CD14-positive monocyte (primary cell): ENCODE measurements at regions not wholly inside any gene's neighbourhood (a gene's known extent, or its start where the extent isn't known, plus 50 kb on each side); places are given as distances from the start of the nearest gene placed in this dataset.

Experiments
- DNase-seq, 3 donors: peaks; one replicate each; pipeline ENCODE4 v3.0.0-alpha.2; 2011 to 2022
- H2AFZ ChIP-seq: 2 replicates; pipeline ENCODE4 v1.6.0; 2012; ENCODE audit warnings: mild to moderate bottlenecking, low read depth, low read length, inconsistent platforms; ENCODE audit not compliant: insufficient read depth, poor library complexity, severe bottlenecking
- H3K27ac ChIP-seq, 2 donors: 1 replicate in 1 of 2; 2 replicates in 1 of 2; pipeline ENCODE4 v1.5.1; 2012 to 2013; ENCODE audit warnings: low read length in 2 of 2, control low read depth in 1 of 2, inconsistent platforms in 1 of 2, low read depth in 1 of 2, mild to moderate bottlenecking in 1 of 2
- H3K27me3 ChIP-seq, 2 donors: one replicate each; pipeline versions ENCODE4 v1.6.0 to v1.6.1; 2011 to 2013; ENCODE audit warnings: low read length in 2 of 2; ENCODE audit not compliant: control insufficient read depth in 2 of 2, insufficient read depth in 2 of 2
- H3K36me3 ChIP-seq, 2 donors: replicated peaks in 1 of 2; 1 replicate in 1 of 2; 2 replicates in 1 of 2; pipeline versions ENCODE4 v1.5.1 to v1.6.1; 2012 to 2013; ENCODE audit warnings: low read length in 2 of 2, control low read depth in 1 of 2, inconsistent platforms in 1 of 2, mild to moderate bottlenecking in 1 of 2; ENCODE audit not compliant: insufficient read depth in 2 of 2, control insufficient read depth in 1 of 2
- H3K4me1 ChIP-seq, 2 donors: 1 replicate in 1 of 2; 2 replicates in 1 of 2; pipeline versions ENCODE4 v1.5.1 to v1.6.1; 2012 to 2013; ENCODE audit warnings: low read length in 2 of 2, control low read depth in 1 of 2, inconsistent platforms in 1 of 2, mild to moderate bottlenecking in 1 of 2, moderate library complexity in 1 of 2; ENCODE audit not compliant: insufficient read depth in 2 of 2, control insufficient read depth in 1 of 2
- H3K4me2 ChIP-seq: replicated peaks from 2 replicates; pipeline ENCODE3; 2012; ENCODE audit warnings: low read length, moderate library complexity, mild to moderate bottlenecking; ENCODE audit not compliant: poor library complexity, severe bottlenecking; ENCODE audit errors: extremely low read depth
- H3K4me3 ChIP-seq, 3 experiments: fragments of 200-600 bp in 1 of 3; sonication (generic) in 1 of 3; replicated peaks in 1 of 3; 1 replicate in 2 of 3; 2 replicates in 1 of 3; pipeline ENCODE4 v1.5.1; 2011 to 2013; ENCODE audit warnings: low read length in 3 of 3, mild to moderate bottlenecking in 3 of 3, control low read depth in 2 of 3, low read depth in 2 of 3, inconsistent platforms in 1 of 3, moderate library complexity in 1 of 3
- H3K79me2 ChIP-seq: 2 replicates; pipeline ENCODE4 v1.6.0; 2012; ENCODE audit warnings: mild to moderate bottlenecking, control low read depth, inconsistent platforms, low read length, moderate library complexity; ENCODE audit not compliant: insufficient read depth
- H3K9ac ChIP-seq: 2 replicates; pipeline ENCODE4 v1.6.0; 2017; ENCODE audit warnings: low read length, mild to moderate bottlenecking; ENCODE audit not compliant: insufficient read depth, poor library complexity, severe bottlenecking
- H3K9me3 ChIP-seq, 2 donors: replicated peaks in 1 of 2; 1 replicate in 1 of 2; 2 replicates in 1 of 2; pipeline versions ENCODE4 v1.5.1 to v1.6.1; 2012 to 2013; ENCODE audit warnings: low read length in 2 of 2, control low read depth in 1 of 2; ENCODE audit not compliant: control insufficient read depth in 1 of 2, insufficient read depth in 1 of 2
- H4K20me1 ChIP-seq: 2 replicates; pipeline ENCODE4 v1.6.0; 2012; ENCODE audit warnings: mild to moderate bottlenecking, low read length, control low read depth, moderate library complexity; ENCODE audit not compliant: insufficient read depth
- H3K27ac Mint-ChIP-seq, 7 donors: one replicate each; pipeline ENCODE4 v1.8.0; 2020; ENCODE audit warnings: mild to moderate bottlenecking in 7 of 7, mixed read lengths in 7 of 7, moderate library complexity in 6 of 7, inconsistent platforms in 2 of 7
- H3K27me3 Mint-ChIP-seq, 3 donors: one replicate each; pipeline ENCODE4 v1.8.0; 2021 to 2022; ENCODE audit warnings: low read depth in 3 of 3, mild to moderate bottlenecking in 3 of 3, mixed read lengths in 3 of 3, moderate library complexity in 3 of 3, inconsistent platforms in 1 of 3
- H3K36me3 Mint-ChIP-seq, 2 donors: one replicate each; pipeline ENCODE4 v1.8.0; 2020; ENCODE audit warnings: mixed read lengths in 2 of 2, inconsistent platforms in 1 of 2, mild to moderate bottlenecking in 1 of 2
- H3K4me1 Mint-ChIP-seq: one replicate; pipeline ENCODE4 v1.8.0; 2020; ENCODE audit warnings: mild to moderate bottlenecking, mixed read lengths
- H3K4me3 Mint-ChIP-seq, 2 donors: one replicate each; pipeline ENCODE4 v1.8.0; 2020; ENCODE audit warnings: mild to moderate bottlenecking in 2 of 2, mixed read lengths in 2 of 2, moderate library complexity in 1 of 2
- H3K9me3 Mint-ChIP-seq, 7 donors: one replicate each; pipeline ENCODE4 v1.8.0; 2020 to 2022; ENCODE audit warnings: mixed read lengths in 7 of 7, mild to moderate bottlenecking in 6 of 7, moderate library complexity in 6 of 7, inconsistent platforms in 2 of 7
- WGBS: methylation state at CpG from one replicate; pipeline ENCODE4 v1.1.5; 2013; ENCODE audit warnings: missing lambda C conversion rate; ENCODE audit not compliant: insufficient coverage; 5-methylcytosine and 5-hydroxymethylcytosine counted together
- intact Hi-C, 2 donors: fragments of 100-400 bp; cut with micrococcal nuclease; formaldehyde crosslinking; loops; one replicate each; pipeline versions ENCODE4 v1.15.0 to v1.15.1; 2023
- TF ChIP-seq, protein P1 (sequence below): fragments of 200-600 bp; IDR thresholded peaks from one replicate; pipeline ENCODE4 v1.8.0; 2022; ENCODE audit warnings: antibody characterized with exemption, mild to moderate bottlenecking

- peaks cover 0 to 11% of the 10 kb centered on the region in 2 donors for H3K9me3 ChIP-seq
- Mint-ChIP-seq H3K27ac (no peak overlapping the region), H3K4me3 (no peak overlapping the region), H3K36me3 (no peaks in the 10 kb centered on the region), H3K9me3 (peaks cover 5 to 19% (median 9%) of the 10 kb centered on the region in 7 donors), H3K4me1 (peaks cover 3% of the 10 kb centered on the region), H3K27me3 (no peaks in the 10 kb centered on the region)
- H3K79me2 ChIP-seq = no peaks in the 10 kb centered on the region
- H3K36me3 ChIP-seq = no peaks in the 10 kb centered on the region
- TF ChIP-seq, protein P1, sequence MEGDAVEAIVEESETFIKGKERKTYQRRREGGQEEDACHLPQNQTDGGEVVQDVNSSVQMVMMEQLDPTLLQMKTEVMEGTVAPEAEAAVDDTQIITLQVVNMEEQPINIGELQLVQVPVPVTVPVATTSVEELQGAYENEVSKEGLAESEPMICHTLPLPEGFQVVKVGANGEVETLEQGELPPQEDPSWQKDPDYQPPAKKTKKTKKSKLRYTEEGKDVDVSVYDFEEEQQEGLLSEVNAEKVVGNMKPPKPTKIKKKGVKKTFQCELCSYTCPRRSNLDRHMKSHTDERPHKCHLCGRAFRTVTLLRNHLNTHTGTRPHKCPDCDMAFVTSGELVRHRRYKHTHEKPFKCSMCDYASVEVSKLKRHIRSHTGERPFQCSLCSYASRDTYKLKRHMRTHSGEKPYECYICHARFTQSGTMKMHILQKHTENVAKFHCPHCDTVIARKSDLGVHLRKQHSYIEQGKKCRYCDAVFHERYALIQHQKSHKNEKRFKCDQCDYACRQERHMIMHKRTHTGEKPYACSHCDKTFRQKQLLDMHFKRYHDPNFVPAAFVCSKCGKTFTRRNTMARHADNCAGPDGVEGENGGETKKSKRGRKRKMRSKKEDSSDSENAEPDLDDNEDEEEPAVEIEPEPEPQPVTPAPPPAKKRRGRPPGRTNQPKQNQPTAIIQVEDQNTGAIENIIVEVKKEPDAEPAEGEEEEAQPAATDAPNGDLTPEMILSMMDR = no peak
- H3K27me3 ChIP-seq = no peaks in the 10 kb centered on the region
- H3K9ac ChIP-seq = no peak overlapping the region
- intact Hi-C loops = no loop called here
- no peak overlapping the region for H3K4me3 ChIP-seq
- H3K4me1 ChIP-seq = no peaks in the 10 kb centered on the region
- WGBS = no CpG with 5 or more reads among the region's 4 CpGs
- no peak overlapping the region for H2AFZ ChIP-seq
- DNase-seq = no peak
- no peaks in the 10 kb centered on the region for H4K20me1 ChIP-seq
- no peak overlapping the region for H3K4me2 ChIP-seq
- H3K27ac ChIP-seq = no peak overlapping the region
These were observed 127.6 kb upstream of the RPS23 start for GRCh38 chr5:82405618-82406204.

DNA sequence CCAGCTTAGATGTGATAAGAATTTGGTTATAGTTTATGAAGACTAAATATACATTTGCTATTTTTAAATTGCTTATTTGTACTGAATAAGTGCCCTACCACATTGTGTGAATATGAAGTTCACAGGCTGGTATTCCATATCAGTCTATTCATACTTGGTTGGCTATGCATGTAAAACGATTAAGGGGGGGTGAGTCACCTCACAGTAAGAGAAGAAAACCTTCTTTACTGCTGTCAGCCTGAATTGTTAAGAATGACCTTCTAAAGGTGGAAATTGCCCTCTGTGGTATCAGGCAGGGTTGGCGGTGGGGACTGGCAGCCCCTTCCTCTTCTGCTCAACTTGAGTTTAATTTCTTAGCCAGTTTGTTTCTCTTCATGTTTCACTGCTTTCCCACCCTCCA, 127.0 kb upstream of the RPS23 start:
- no peak overlapping the region for H3K27ac Mint-ChIP-seq
- H2AFZ ChIP-seq = no peak overlapping the region
- intact Hi-C loops = no loop called here
- no peaks in the 10 kb centered on the region for H3K36me3 ChIP-seq
- TF ChIP-seq, protein P1 = no peak
- no CpG with 5 or more reads among the region's 2 CpGs for WGBS
- no peak overlapping the region for H3K4me3 ChIP-seq
- H3K27me3 Mint-ChIP-seq = peaks cover 0 to under 1% (median 0%) of the 10 kb centered on the region in 3 donors
- H3K9me3 ChIP-seq = peaks cover 0 to 11% of the 10 kb centered on the region in 2 donors
- DNase-seq = no peak
- H3K9me3 Mint-ChIP-seq = peaks cover 5 to 19% (median 9%) of the 10 kb centered on the region in 7 donors
- H3K4me1 ChIP-seq = no peaks in the 10 kb centered on the region
- H3K36me3 Mint-ChIP-seq = no peaks in the 10 kb centered on the region
- H3K9ac ChIP-seq = no peak overlapping the region
- H3K4me3 Mint-ChIP-seq = no peak overlapping the region
- no peaks in the 10 kb centered on the region for H3K27me3 ChIP-seq
- H3K4me1 Mint-ChIP-seq = peaks cover 3% of the 10 kb centered on the region
- no peaks in the 10 kb centered on the region for H3K79me2 ChIP-seq
- no peak overlapping the region for H3K4me2 ChIP-seq
- H3K27ac ChIP-seq = no peak overlapping the region
- H4K20me1 ChIP-seq = no peaks in the 10 kb centered on the region
